ENCODE measurements at regions not wholly inside any gene's neighbourhood (a gene's known extent, or its start where the extent isn't known, plus 50 kb on each side); places are given as distances from the start of the nearest gene placed in this dataset.

GRCh38 chr13:40146611-40147117 is 491.2 kb downstream of the COG6 start:
- H3K4me1 Mint-ChIP-seq (ENCODE audit: low read depth) = peaks cover 51% of the 10 kb centered on the region
- H3K27ac Mint-ChIP-seq = peak overlapping the region; percentile 70
- H3K4me3 Mint-ChIP-seq = no peak overlapping the region
- H3K9me3 Mint-ChIP-seq = peaks cover 4% of the 10 kb centered on the region
- H3K36me3 Mint-ChIP-seq (ENCODE audit: low read depth) = peaks cover 4% of the 10 kb centered on the region
- no peaks in the 10 kb centered on the region for H3K27me3 Mint-ChIP-seq (ENCODE audit: low read depth)

GRCh38 chr13:40148101-40148500 is 492.6 kb downstream of the COG6 start:
- no peak overlapping the region for H3K4me3 Mint-ChIP-seq
- peaks cover 6% of the 10 kb centered on the region for H3K36me3 Mint-ChIP-seq (ENCODE audit: low read depth)
- H3K9me3 Mint-ChIP-seq = peaks cover 5% of the 10 kb centered on the region
- H3K4me1 Mint-ChIP-seq (ENCODE audit: low read depth) = peaks cover 50% of the 10 kb centered on the region
- peak overlapping the region; percentile 53 for H3K27ac Mint-ChIP-seq
- H3K27me3 Mint-ChIP-seq (ENCODE audit: low read depth) = no peaks in the 10 kb centered on the region

- Mint-ChIP-seq H3K27me3 (ENCODE audit: low read depth) (no peaks in the 10 kb centered on the region), H3K27ac (no peak overlapping the region), H3K4me3 (no peak overlapping the region), H3K9me3 (peaks cover 5% of the 10 kb centered on the region), H3K36me3 (ENCODE audit: low read depth) (peaks cover 6% of the 10 kb centered on the region), H3K4me1 (ENCODE audit: low read depth) (peaks cover 47% of the 10 kb centered on the region)
Measured at GRCh38 chr13:40148742-40149141, 493.3 kb downstream of the COG6 start.

GRCh38 chr13:40149611-40150274 is 494.3 kb downstream of the COG6 start:
- H3K27me3 Mint-ChIP-seq (ENCODE audit: low read depth) = no peaks in the 10 kb centered on the region
- H3K9me3 Mint-ChIP-seq = peaks cover 5% of the 10 kb centered on the region
- no peak overlapping the region for H3K4me3 Mint-ChIP-seq
- H3K27ac Mint-ChIP-seq = no peak overlapping the region
- peaks cover 4% of the 10 kb centered on the region for H3K36me3 Mint-ChIP-seq (ENCODE audit: low read depth)
- peaks cover 41% of the 10 kb centered on the region for H3K4me1 Mint-ChIP-seq (ENCODE audit: low read depth)

- Mint-ChIP-seq H3K9me3 (peaks cover 5% of the 10 kb centered on the region), H3K4me3 (no peak overlapping the region), H3K36me3 (ENCODE audit: low read depth) (peaks cover 4% of the 10 kb centered on the region), H3K27ac (no peak overlapping the region), H3K4me1 (ENCODE audit: low read depth) (peaks cover 26% of the 10 kb centered on the region), H3K27me3 (ENCODE audit: low read depth) (no peaks in the 10 kb centered on the region)
Measured at GRCh38 chr13:40151673-40152072, 496.2 kb downstream of the COG6 start.

- H3K27ac Mint-ChIP-seq = no peak overlapping the region
- no peaks in the 10 kb centered on the region for H3K27me3 Mint-ChIP-seq (ENCODE audit: low read depth)
- H3K4me3 Mint-ChIP-seq = no peak overlapping the region
- peaks cover 21% of the 10 kb centered on the region for H3K4me1 Mint-ChIP-seq (ENCODE audit: low read depth)
- peaks cover 4% of the 10 kb centered on the region for H3K36me3 Mint-ChIP-seq (ENCODE audit: low read depth)
- peaks cover 5% of the 10 kb centered on the region for H3K9me3 Mint-ChIP-seq
Measured at GRCh38 chr13:40152145-40152544, 496.7 kb downstream of the COG6 start.

GRCh38 chr13:40152922-40153321 is 497.5 kb downstream of the COG6 start:
- Mint-ChIP-seq H3K4me1 (ENCODE audit: low read depth) (peaks cover 18% of the 10 kb centered on the region), H3K27ac (no peak overlapping the region)

GRCh38 chr13:40153516-40153915 is 498.1 kb downstream of the COG6 start:
- Mint-ChIP-seq H3K36me3 (ENCODE audit: low read depth) (peaks cover 4% of the 10 kb centered on the region), H3K27me3 (ENCODE audit: low read depth) (no peaks in the 10 kb centered on the region), H3K27ac (no peak overlapping the region), H3K4me1 (ENCODE audit: low read depth) (peaks cover 13% of the 10 kb centered on the region), H3K4me3 (no peak overlapping the region), H3K9me3 (peaks cover 5% of the 10 kb centered on the region)

More at GRCh38 chr13:40152922-40153321, 497.5 kb downstream of the COG6 start:
- H3K36me3 Mint-ChIP-seq (ENCODE audit: low read depth) = peaks cover 4% of the 10 kb centered on the region
- no peak overlapping the region for H3K4me3 Mint-ChIP-seq
- peaks cover 5% of the 10 kb centered on the region for H3K9me3 Mint-ChIP-seq
- no peaks in the 10 kb centered on the region for H3K27me3 Mint-ChIP-seq (ENCODE audit: low read depth)

- no peaks in the 10 kb centered on the region for H3K27me3 Mint-ChIP-seq (ENCODE audit: low read depth)
- H3K9me3 Mint-ChIP-seq = peaks cover 5% of the 10 kb centered on the region
- no peak overlapping the region for H3K27ac Mint-ChIP-seq
- no peak overlapping the region for H3K4me3 Mint-ChIP-seq
- H3K4me1 Mint-ChIP-seq (ENCODE audit: low read depth) = peaks cover 11% of the 10 kb centered on the region
- H3K36me3 Mint-ChIP-seq (ENCODE audit: low read depth) = peaks cover 4% of the 10 kb centered on the region
Measured at GRCh38 chr13:40155201-40155600, 499.7 kb downstream of the COG6 start.

GRCh38 chr13:40158218-40158617 is 502.8 kb downstream of the COG6 start:
- H3K4me3 Mint-ChIP-seq = no peak overlapping the region
- H3K27ac Mint-ChIP-seq = no peak overlapping the region
- no peaks in the 10 kb centered on the region for H3K36me3 Mint-ChIP-seq (ENCODE audit: low read depth)
- H3K27me3 Mint-ChIP-seq (ENCODE audit: low read depth) = no peaks in the 10 kb centered on the region
- peaks cover 8% of the 10 kb centered on the region for H3K4me1 Mint-ChIP-seq (ENCODE audit: low read depth)
- H3K9me3 Mint-ChIP-seq = no peaks in the 10 kb centered on the region

- no peak overlapping the region for H3K27ac Mint-ChIP-seq
- no peaks in the 10 kb centered on the region for H3K9me3 Mint-ChIP-seq
- no peak overlapping the region for H3K4me3 Mint-ChIP-seq
- peaks cover 8% of the 10 kb centered on the region for H3K4me1 Mint-ChIP-seq (ENCODE audit: low read depth)
- no peaks in the 10 kb centered on the region for H3K36me3 Mint-ChIP-seq (ENCODE audit: low read depth)
- H3K27me3 Mint-ChIP-seq (ENCODE audit: low read depth) = no peaks in the 10 kb centered on the region
Measured at GRCh38 chr13:40158757-40159156, 503.3 kb downstream of the COG6 start.

GRCh38 chr13:40159736-40160135 is 504.3 kb downstream of the COG6 start:
- Mint-ChIP-seq H3K27me3 (ENCODE audit: low read depth) (no peaks in the 10 kb centered on the region), H3K36me3 (ENCODE audit: low read depth) (no peaks in the 10 kb centered on the region), H3K9me3 (no peaks in the 10 kb centered on the region), H3K4me3 (no peak overlapping the region), H3K4me1 (ENCODE audit: low read depth) (peaks cover 8% of the 10 kb centered on the region), H3K27ac (no peak overlapping the region)

GRCh38 chr13:40160618-40161350 is 505.3 kb downstream of the COG6 start:
- Mint-ChIP-seq H3K4me3 (no peak overlapping the region), H3K4me1 (ENCODE audit: low read depth) (peaks cover 10% of the 10 kb centered on the region), H3K36me3 (ENCODE audit: low read depth) (no peaks in the 10 kb centered on the region), H3K27ac (no peak overlapping the region), H3K9me3 (no peaks in the 10 kb centered on the region), H3K27me3 (ENCODE audit: low read depth) (peaks cover 3% of the 10 kb centered on the region)

- Mint-ChIP-seq H3K9me3 (no peaks in the 10 kb centered on the region), H3K27ac (no peak overlapping the region), H3K4me3 (no peak overlapping the region), H3K4me1 (ENCODE audit: low read depth) (peaks cover 14% of the 10 kb centered on the region), H3K36me3 (ENCODE audit: low read depth) (no peaks in the 10 kb centered on the region), H3K27me3 (ENCODE audit: low read depth) (peaks cover 3% of the 10 kb centered on the region)
Measured at GRCh38 chr13:40161351-40161810, 505.1 kb downstream of the FOXO1 start.

- no peaks in the 10 kb centered on the region for H3K9me3 Mint-ChIP-seq
- no peaks in the 10 kb centered on the region for H3K36me3 Mint-ChIP-seq (ENCODE audit: low read depth)
- H3K27ac Mint-ChIP-seq = no peak overlapping the region
- H3K4me1 Mint-ChIP-seq (ENCODE audit: low read depth) = peaks cover 13% of the 10 kb centered on the region
- H3K27me3 Mint-ChIP-seq (ENCODE audit: low read depth) = peaks cover 3% of the 10 kb centered on the region
- no peak overlapping the region for H3K4me3 Mint-ChIP-seq
Measured at GRCh38 chr13:40161931-40162330, 504.5 kb downstream of the FOXO1 start.

Measured in T-helper 1 cell treated with Interleukin-12 subunit alpha and Interleukin-12 subunit beta and Interleukin-4 antibody, amounts not matched to agents 30 μg/mL and 1 μg/mL, for 36 hours (primary cell).